ENCODE measurements at regions not wholly inside any gene's neighbourhood (a gene's known extent, or its start where the extent isn't known, plus 50 kb on each side); places are given as distances from the start of the nearest gene placed in this dataset.

- TF ChIP-seq EP300 (IDR thresholded peaks at IDR 0.05) (no peak), POLR2A (IDR thresholded peaks at IDR 0.05) (no peak), CTCF (IDR thresholded peaks at IDR 0.05) (peak in 1 of 3 donors; percentile 29)
- intact Hi-C loops (cut with DNase I): no loop called here
- no peaks in the 10 kb centered on the region for H3K9me3 ChIP-seq
- no peak overlapping the region for H3K27ac ChIP-seq
- H3K27me3 ChIP-seq: no peaks in the 10 kb centered on the region
- no peaks in the 10 kb centered on the region for H3K4me1 ChIP-seq (ENCODE audit: insufficient read depth)
- peak in 3 of 5 donors; percentile 41 to 62 (median 41) for DNase-seq
- 10 to 23% (median 13%) methylated on average over 10 of the region's 10 CpGs for WGBS, 3 donors
- no peaks in the 10 kb centered on the region for H3K36me3 ChIP-seq
- H3K4me3 ChIP-seq: no peak overlapping the region
These were observed 816.4 kb upstream of the FRG1 start for GRCh38 chr4:189124149-189124758.

- H3K4me3 ChIP-seq: no peak overlapping the region
- H3K27me3 ChIP-seq: no peaks in the 10 kb centered on the region
- WGBS, 3 donors: 57 to 71% (median 69%) methylated on average over 4 of the region's 4 CpGs
- DNase-seq: no peak
- intact Hi-C loops (cut with DNase I): no loop called here
- no peaks in the 10 kb centered on the region for H3K4me1 ChIP-seq (ENCODE audit: insufficient read depth)
- no peaks in the 10 kb centered on the region for H3K9me3 ChIP-seq
- H3K36me3 ChIP-seq: no peaks in the 10 kb centered on the region
- TF ChIP-seq EP300 (IDR thresholded peaks at IDR 0.05) (no peak), POLR2A (IDR thresholded peaks at IDR 0.05) (no peak), CTCF (IDR thresholded peaks at IDR 0.05) (no peak)
- H3K27ac ChIP-seq: no peak overlapping the region
These were observed 815.9 kb upstream of the FRG1 start for GRCh38 chr4:189124791-189125190.

GRCh38 chr4:189126040-189126439 is 814.6 kb upstream of the FRG1 start:
- no peaks in the 10 kb centered on the region for H3K36me3 ChIP-seq
- no peak for DNase-seq
- no peak for TF ChIP-seq POLR2A (IDR thresholded peaks at IDR 0.05)
- WGBS, 3 donors: 49 to 50% (median 49%) methylated on average over 2 of the region's 2 CpGs
- intact Hi-C loops (cut with DNase I): no loop called here
- no peaks in the 10 kb centered on the region for H3K9me3 ChIP-seq
- H3K27ac ChIP-seq: no peak overlapping the region
- H3K4me3 ChIP-seq: no peak overlapping the region
- no peaks in the 10 kb centered on the region for H3K27me3 ChIP-seq
- H3K4me1 ChIP-seq (ENCODE audit: insufficient read depth): no peaks in the 10 kb centered on the region

- 76 to 87% (median 83%) methylated on average over 4 of the region's 4 CpGs for WGBS, 3 donors
- intact Hi-C loops (cut with DNase I): no loop called here
- no peak overlapping the region for H3K27ac ChIP-seq
- no peaks in the 10 kb centered on the region for H3K27me3 ChIP-seq
- no peak for DNase-seq
- H3K4me3 ChIP-seq: no peak overlapping the region
- H3K9me3 ChIP-seq: no peaks in the 10 kb centered on the region
- H3K36me3 ChIP-seq: no peaks in the 10 kb centered on the region
- no peaks in the 10 kb centered on the region for H3K4me1 ChIP-seq (ENCODE audit: insufficient read depth)
- TF ChIP-seq POLR2A (IDR thresholded peaks at IDR 0.05): no peak
- no peak for TF ChIP-seq EP300 (IDR thresholded peaks at IDR 0.05)
These were observed 812.3 kb upstream of the FRG1 start for GRCh38 chr4:189128341-189128740.

GRCh38 chr4:189129044-189129694 is 811.5 kb upstream of the FRG1 start:
- intact Hi-C loops (cut with DNase I): no loop called here
- TF ChIP-seq POLR2A (IDR thresholded peaks at IDR 0.05) (no peak), EP300 (IDR thresholded peaks at IDR 0.05) (no peak), CTCF (IDR thresholded peaks at IDR 0.05) (no peak)

More at GRCh38 chr4:189129044-189129694, 811.5 kb upstream of the FRG1 start:
- H3K4me1 ChIP-seq (ENCODE audit: insufficient read depth): no peaks in the 10 kb centered on the region
- no peaks in the 10 kb centered on the region for H3K27me3 ChIP-seq
- DNase-seq: no peak
- H3K9me3 ChIP-seq: no peaks in the 10 kb centered on the region
- 70 to 79% (median 70%) methylated on average over 10 of the region's 10 CpGs for WGBS, 3 donors
- H3K36me3 ChIP-seq: no peaks in the 10 kb centered on the region
- H3K27ac ChIP-seq: no peak overlapping the region
- H3K4me3 ChIP-seq: no peak overlapping the region
